Body of pancreas (tissue), 4 donors: ENCODE measurements at regions not wholly inside any gene's neighbourhood (a gene's known extent, or its start where the extent isn't known, plus 50 kb on each side); places are given as distances from the start of the nearest gene placed in this dataset.

Source experiments
- ATAC-seq: fragments of 150-250 bp; one replicate; pipeline ENCODE4 v1.9.1; 2016
- DNase-seq, 4 donors: peaks; one replicate each; pipeline ENCODE4 v3.0.0-alpha.2; 2019
- H3K27ac ChIP-seq, 4 donors: fragments of 200-600 bp; sonication (generic); 1 replicate in 3 of 4; 2 replicates in 1 of 4; pipeline versions ENCODE4 v1.5.1 to v1.6.1; 2016 to 2019; ENCODE audit warnings: mild to moderate bottlenecking in 1 of 4, mixed read lengths in 1 of 4, moderate library complexity in 1 of 4
- H3K27me3 ChIP-seq, 2 donors: fragments of 200-600 bp; sonication (generic); one replicate each; pipeline ENCODE4 v1.6.0; 2016; ENCODE audit warnings: mild to moderate bottlenecking in 1 of 2
- H3K36me3 ChIP-seq, 2 donors: fragments of 200-600 bp; sonication (generic); replicated peaks in 1 of 2; 2 replicates each; pipeline ENCODE4 v1.5.1; 2016; ENCODE audit warnings: low read depth in 2 of 2; ENCODE audit not compliant: insufficient read depth in 1 of 2
- H3K4me1 ChIP-seq: fragments of 200-600 bp; sonication (generic); one replicate; pipeline ENCODE4 v1.6.0; 2016
- H3K4me3 ChIP-seq, 2 donors: fragments of 200-600 bp; sonication (generic); 1 replicate in 1 of 2; 2 replicates in 1 of 2; pipeline ENCODE4 v1.5.1; 2016 to 2019
- H3K9me3 ChIP-seq, 3 donors: fragments of 200-600 bp; sonication (generic); 1 replicate in 2 of 3; 2 replicates in 1 of 3; pipeline ENCODE4 v1.5.1; 2016
- POLR2A ChIP-seq, 3 donors: fragments of 450-650 bp; IDR thresholded peaks; one replicate each; pipeline ENCODE4 v1.6.1; 2016; ENCODE audit warnings: antibody characterized with exemption in 3 of 3, mild to moderate bottlenecking in 2 of 3
- WGBS, 2 donors: methylation state at CpG; one replicate each; pipeline ENCODE4 v1.1.5; 2017; 5-methylcytosine and 5-hydroxymethylcytosine counted together
- intact Hi-C: fragments of 100-400 bp; cut with DNase I; formaldehyde crosslinking; loops from one replicate; pipeline ENCODE4 v1.15.1; 2023
- TF ChIP-seq, protein P1 (sequence below), 7 experiments: fragments of 450-650 bp in 4 of 7; fragments of 200-600 bp in 3 of 7; sonication (generic) in 3 of 7; IDR thresholded peaks; one replicate each; pipeline ENCODE4 v1.5.1; 2016 to 2019; ENCODE audit warnings: antibody characterized with exemption in 7 of 7

DNA sequence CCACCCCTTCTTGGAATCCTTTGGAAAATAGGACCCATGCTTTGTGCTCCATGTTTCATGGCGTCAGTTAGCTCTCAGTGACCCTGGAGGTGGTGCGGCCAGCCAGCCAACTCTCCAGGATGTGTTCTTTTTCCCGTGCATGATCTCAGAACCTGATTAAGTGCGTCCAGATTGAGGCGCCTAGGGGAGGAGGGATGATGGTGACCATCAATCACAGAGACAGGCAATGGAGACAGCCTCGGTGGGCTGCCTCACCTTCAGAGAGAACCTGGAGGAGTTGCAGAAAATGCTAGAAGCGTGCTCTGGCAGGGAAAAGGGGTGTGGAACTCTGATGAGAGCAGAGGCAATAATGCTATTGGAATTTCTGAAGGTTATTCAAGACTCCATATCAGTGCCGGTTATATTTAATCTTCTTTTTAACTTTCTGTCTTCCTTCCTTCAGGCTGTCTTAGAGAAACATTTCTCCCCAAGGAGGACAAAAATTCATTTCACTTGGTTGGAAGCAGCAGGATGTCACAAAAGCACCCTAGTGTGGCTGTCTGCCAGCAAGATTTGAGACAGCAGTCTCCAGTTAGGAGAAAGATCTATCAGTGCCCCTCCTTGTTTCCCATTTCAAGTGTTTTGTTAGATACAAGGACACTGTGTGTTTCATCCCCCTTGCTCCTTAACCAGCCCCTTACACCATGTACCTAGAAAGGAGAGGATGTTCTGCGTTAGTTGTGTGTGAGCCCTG is 53.3 kb upstream of the IGF1 start:
- WGBS, 2 donors, result 47 to 59% methylated on average over 9 of the region's 9 CpGs
- no peaks in the 10 kb centered on the region for H3K36me3 ChIP-seq
- H3K4me3 ChIP-seq, result no peak overlapping the region
- intact Hi-C loops, result no loop called here
- no peak overlapping the region for H3K27ac ChIP-seq
- no peaks in the 10 kb centered on the region for H3K4me1 ChIP-seq
- ATAC-seq (no peak), DNase-seq (no peak)
- H3K9me3 ChIP-seq, result no peaks in the 10 kb centered on the region
- TF ChIP-seq POLR2A (IDR thresholded peaks at IDR 0.05), result no peak
- TF ChIP-seq, protein P1, sequence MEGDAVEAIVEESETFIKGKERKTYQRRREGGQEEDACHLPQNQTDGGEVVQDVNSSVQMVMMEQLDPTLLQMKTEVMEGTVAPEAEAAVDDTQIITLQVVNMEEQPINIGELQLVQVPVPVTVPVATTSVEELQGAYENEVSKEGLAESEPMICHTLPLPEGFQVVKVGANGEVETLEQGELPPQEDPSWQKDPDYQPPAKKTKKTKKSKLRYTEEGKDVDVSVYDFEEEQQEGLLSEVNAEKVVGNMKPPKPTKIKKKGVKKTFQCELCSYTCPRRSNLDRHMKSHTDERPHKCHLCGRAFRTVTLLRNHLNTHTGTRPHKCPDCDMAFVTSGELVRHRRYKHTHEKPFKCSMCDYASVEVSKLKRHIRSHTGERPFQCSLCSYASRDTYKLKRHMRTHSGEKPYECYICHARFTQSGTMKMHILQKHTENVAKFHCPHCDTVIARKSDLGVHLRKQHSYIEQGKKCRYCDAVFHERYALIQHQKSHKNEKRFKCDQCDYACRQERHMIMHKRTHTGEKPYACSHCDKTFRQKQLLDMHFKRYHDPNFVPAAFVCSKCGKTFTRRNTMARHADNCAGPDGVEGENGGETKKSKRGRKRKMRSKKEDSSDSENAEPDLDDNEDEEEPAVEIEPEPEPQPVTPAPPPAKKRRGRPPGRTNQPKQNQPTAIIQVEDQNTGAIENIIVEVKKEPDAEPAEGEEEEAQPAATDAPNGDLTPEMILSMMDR (IDR thresholded peaks at IDR 0.05), result no peak
- no peaks in the 10 kb centered on the region for H3K27me3 ChIP-seq
